HepG2 (cell line): ENCODE measurements at regions not wholly inside any gene's neighbourhood (a gene's known extent, or its start where the extent isn't known, plus 50 kb on each side); places are given as distances from the start of the nearest gene placed in this dataset.

ENCODE experiments used
- ATAC-seq: fragments of 200-7000 bp; cut with Tn5 transposase; 3 replicates; pipeline ENCODE4 v1.9.1; 2020; ENCODE audit warnings: mild to moderate bottlenecking, moderate library complexity
- BruUV-seq: library from RNA; stranded (reverse); fragments of 400-500 nt; replicated peaks from 2 replicates; lab custom pipeline; 2021; lab: Mats Ljungman, UMichigan
- CTCF ChIA-PET: fragments of 300-600 bp; formaldehyde crosslinking; extraction: SDS; loops from one replicate; lab custom pipeline; 2021; ENCODE audit warnings: low total read pairs, inconsistent platforms, low intra/inter-chr PET ratio; lab: Yijun Ruan, JAX
- POLR2A ChIA-PET: fragments of 350-600 bp; sonication (Branson Sonifier 250); formaldehyde crosslinking; loops from one replicate; lab custom pipeline; 2020; ENCODE audit warnings: antibody characterized with exemption, inconsistent platforms; lab: Yijun Ruan, JAX
- DNase-seq: peaks from one replicate; pipeline ENCODE4 v3.0.0-alpha.2; 2015; ENCODE audit warnings: low spot score
- FAIRE-seq: peaks from 3 replicates; lab custom pipeline; 2011; peaks lifted over from hg19 to GRCh38; lab: Jason Lieb, UNC
- H2AFZ ChIP-seq: one replicate; pipeline ENCODE4 v1.6.1; 2011; ENCODE audit warnings: low read length, inconsistent platforms
- H3K27ac ChIP-seq: fragments of 300-600 bp; 3 replicates; pipeline ENCODE4 v1.8.0; 2011; ENCODE audit warnings: mixed run types, mild to moderate bottlenecking, mixed read lengths, low read length, inconsistent platforms; ENCODE audit not compliant: insufficient read depth; ENCODE audit errors: extremely low read length
- H3K27me3 ChIP-seq, 2 experiments: fragments of 200-600 bp in 1 of 2; 2 replicates in 1 of 2; 3 replicates in 1 of 2; pipeline versions ENCODE4 v1.6.0 to v1.8.0; 2011; ENCODE audit warnings: low read length in 2 of 2, mild to moderate bottlenecking in 2 of 2, moderate library complexity in 2 of 2, inconsistent platforms in 1 of 2; ENCODE audit not compliant: insufficient read depth in 2 of 2, control insufficient read depth in 1 of 2
- H3K36me3 ChIP-seq, 2 experiments: fragments of 200-600 bp in 1 of 2; replicated peaks in 1 of 2; 2 replicates in 1 of 2; 3 replicates in 1 of 2; pipeline versions ENCODE4 v1.5.1 to v1.8.0; 2011; ENCODE audit warnings: low read length in 2 of 2, inconsistent platforms in 1 of 2; ENCODE audit not compliant: insufficient read depth in 2 of 2, control insufficient read depth in 1 of 2
- H3K4me1 ChIP-seq: 2 replicates; pipeline ENCODE4 v1.5.1; 2012; ENCODE audit warnings: low read length, inconsistent platforms; ENCODE audit not compliant: insufficient read depth
- H3K4me2 ChIP-seq: 2 replicates; pipeline ENCODE4 v1.6.0; 2011; ENCODE audit warnings: low read depth, low read length, inconsistent platforms
- H3K4me3 ChIP-seq, 3 experiments: fragments of 200-600 bp in 1 of 3; sonication (generic), shearing (Covaris generic) in 1 of 3; replicated peaks in 1 of 3; 2 replicates each; pipeline ENCODE4 v1.5.1; 2011 to 2016; ENCODE audit warnings: low read length in 3 of 3, inconsistent platforms in 2 of 3, low read depth in 2 of 3, mild to moderate bottlenecking in 2 of 3, control low read depth in 1 of 3, mixed read lengths in 1 of 3; ENCODE audit not compliant: insufficient read depth in 1 of 3
- H3K79me2 ChIP-seq: one replicate; pipeline ENCODE4 v1.6.1; 2011; ENCODE audit warnings: low read length, inconsistent platforms; ENCODE audit not compliant: insufficient read depth
- H3K9ac ChIP-seq: 2 replicates; pipeline ENCODE4 v1.6.0; 2011; ENCODE audit warnings: mild to moderate bottlenecking, low read depth, low read length, inconsistent platforms; ENCODE audit not compliant: insufficient read depth
- H3K9me3 ChIP-seq: 2 replicates; pipeline ENCODE4 v1.5.1; 2012; ENCODE audit warnings: mild to moderate bottlenecking, low read length
- H4K20me1 ChIP-seq: 2 replicates; pipeline ENCODE4 v1.6.0; 2011; ENCODE audit warnings: inconsistent platforms, mild to moderate bottlenecking, low read length, moderate library complexity; ENCODE audit not compliant: insufficient read depth
- CERS6 ChIP-seq: sonication (generic); formaldehyde crosslinking; IDR thresholded peaks from 2 replicates; pipeline ENCODE4 v1.5.0; 2020; ENCODE audit warnings: missing genetic modification reagents
- EHMT2 ChIP-seq: fragments of 200-600 bp; sonication (generic); IDR thresholded peaks from 2 replicates; pipeline ENCODE4 v1.7.0; 2017; ENCODE audit warnings: antibody characterized with exemption, low read depth, low read length, borderline replicate concordance
- IRF2 ChIP-seq: IDR thresholded peaks from 2 replicates; pipeline ENCODE4 v1.6.1; 2018; ENCODE audit warnings: missing genetic modification reagents, missing compliant biosample characterization
- JUN ChIP-seq: sonication (generic); formaldehyde crosslinking; IDR thresholded peaks from 2 replicates; pipeline ENCODE4 v1.4.0; 2020; ENCODE audit warnings: mild to moderate bottlenecking, missing genetic modification reagents
- MTF1 ChIP-seq: sonication (generic); formaldehyde crosslinking; IDR thresholded peaks from 2 replicates; pipeline ENCODE4 v1.5.0; 2020; ENCODE audit warnings: missing genetic modification reagents
- SOX6 ChIP-seq, 2 experiments: fragments of 450-650 bp in 1 of 2; sonication (generic) in 1 of 2; formaldehyde crosslinking in 1 of 2; IDR thresholded peaks; 2 replicates each; pipeline versions ENCODE4 v1.4.0 to v1.6.1; 2017 to 2020; ENCODE audit warnings: antibody characterized with exemption in 1 of 2, mild to moderate bottlenecking in 1 of 2, missing genetic modification reagents in 1 of 2
- ZBTB39 ChIP-seq: sonication (generic); formaldehyde crosslinking; IDR thresholded peaks from 2 replicates; pipeline ENCODE4 v1.5.0; 2020; ENCODE audit warnings: missing genetic modification reagents
- ZNF367 ChIP-seq: sonication (generic); formaldehyde crosslinking; IDR thresholded peaks from 2 replicates; pipeline ENCODE4 v1.4.0; 2020; ENCODE audit warnings: missing genetic modification reagents, borderline replicate concordance
- ZNF496 ChIP-seq: sonication (generic); formaldehyde crosslinking; IDR thresholded peaks from 2 replicates; pipeline ENCODE4 v1.8.1; 2023; ENCODE audit warnings: mild to moderate bottlenecking, moderate library complexity, missing genetic modification reagents; ENCODE audit not compliant: insufficient replicate concordance
- ZNF646 ChIP-seq: sonication (generic); formaldehyde crosslinking; IDR thresholded peaks from 2 replicates; pipeline ENCODE4 v1.9.0; 2021; ENCODE audit warnings: mild to moderate bottlenecking, missing genetic modification reagents
- ZNF710 ChIP-seq: sonication (generic); formaldehyde crosslinking; IDR thresholded peaks from 2 replicates; pipeline ENCODE4 v1.5.0; 2020; ENCODE audit warnings: mild to moderate bottlenecking, missing genetic modification reagents, borderline replicate concordance
- ZSCAN29 ChIP-seq: sonication (generic); formaldehyde crosslinking; conservative IDR thresholded peaks from 2 replicates; pipeline ENCODE4 v1.4.0; 2020; ENCODE audit warnings: mild to moderate bottlenecking, missing genetic modification reagents
- WGBS: methylation state at CpG from one replicate; pipeline ENCODE4 v1.1.6; 2017; ENCODE audit warnings: low lambda C conversion rate; 5-methylcytosine and 5-hydroxymethylcytosine counted together
- in situ Hi-C: cut with HindIII; loops from 2 replicates; pipeline ENCODE4 v1.10.0; 2017; ENCODE audit warnings: low pct_unique_long_range_greater_than_20kb; ENCODE audit not compliant: extremely low pct_ligation_motif_present
- intact Hi-C: fragments of 100-400 bp; cut with micrococcal nuclease; formaldehyde crosslinking; loops from one replicate; pipeline ENCODE4 v1.10.0; 2022; ENCODE audit not compliant: unreplicated experiment

- TF ChIP-seq ZNF646 (CRISPR knock-in tag) (0 out of 2 replicates have a peak, but pooled peaks have one; percentile 37), ZNF710 (CRISPR knock-in tag) (no peak), SOX6 (IDR thresholded peaks at IDR 0.05) (no peak), SOX6 (CRISPR knock-in tag; IDR thresholded peaks at IDR 0.05) (peak; percentile 59)
Measured at GRCh38 chr6:113584767-113585166, 272.4 kb upstream of the MARCKS start (continued).

- 97% methylated on average over 2 of the region's 2 CpGs for WGBS
- TF ChIP-seq ZNF367 = no peak
- TF ChIP-seq CERS6 = no peak
- TF ChIP-seq ZSCAN29 = no peak
- no peak for TF ChIP-seq EHMT2
- TF ChIP-seq ZNF496 (CRISPR knock-in tag) = no peak
- TF ChIP-seq JUN (CRISPR knock-in tag) = no peak
- TF ChIP-seq MTF1 (CRISPR knock-in tag) = no peak
- no peak for TF ChIP-seq ZBTB39 (CRISPR knock-in tag)
- TF ChIP-seq IRF2 (CRISPR knock-in tag) = no peak
Measured at GRCh38 chr6:113585246-113585645, 271.9 kb upstream of the MARCKS start.

More at GRCh38 chr6:113585246-113585645, 271.9 kb upstream of the MARCKS start:
- Histone ChIP-seq H3K36me3 (no peaks in the 10 kb centered on the region), H4K20me1 (no peaks in the 10 kb centered on the region), H3K27ac (no peak overlapping the region), H3K27me3 (no peaks in the 10 kb centered on the region), H2AFZ (no peak overlapping the region), H3K4me3 (no peak overlapping the region), H3K79me2 (no peaks in the 10 kb centered on the region), H3K4me2 (no peak overlapping the region), H3K9ac (no peak overlapping the region), H3K4me1 (peaks cover 10% of the 10 kb centered on the region), H3K9me3 (no peaks in the 10 kb centered on the region)
- DNase-seq (no peak), FAIRE-seq (no peak), ATAC-seq (no peak)
- POLR2A ChIA-PET = no interaction called here
- intact Hi-C loops (no loop called here), in situ Hi-C loops (no loop called here)
- BruUV-seq = no TSS peak
- CTCF ChIA-PET = no interaction called here
